GM12878 (cell line): ENCODE measurements at regions not wholly inside any gene's neighbourhood (a gene's known extent, or its start where the extent isn't known, plus 50 kb on each side); places are given as distances from the start of the nearest gene placed in this dataset.

Experiments used
- ATAC-seq: fragments of 200-7000 bp; cut with Tn5 transposase; 3 replicates; pipeline ENCODE4 v1.9.1; 2020; ENCODE audit warnings: mild to moderate bottlenecking, moderate library complexity
- BruUV-seq: library from RNA; stranded (reverse); fragments of 400-500 nt; replicated peaks from 2 replicates; lab custom pipeline; 2021; lab: Mats Ljungman, UMichigan
- CTCF ChIA-PET: fragments of 300-600 bp; sonication (Branson Sonifier 250); formaldehyde crosslinking; extraction: SDS; loops from one replicate; lab custom pipeline; 2021; ENCODE audit warnings: inconsistent platforms; lab: Yijun Ruan, JAX
- POLR2A ChIA-PET: fragments of 350-600 bp; formaldehyde crosslinking; extraction: SDS; loops from one replicate; lab custom pipeline; 2021; ENCODE audit warnings: inconsistent platforms; lab: Charles Lee
- RAD21 ChIA-PET: fragments of 300-600 bp; sonication (Branson Sonifier 250); formaldehyde crosslinking; loops from one replicate; lab custom pipeline; 2023; ENCODE audit warnings: antibody characterized with exemption; ENCODE audit not compliant: unreplicated experiment; lab: Charles Lee
- SMC1A ChIA-PET: fragments of 300-600 bp; sonication (Branson Sonifier 250); formaldehyde crosslinking; loops from one replicate; lab custom pipeline; 2023; ENCODE audit not compliant: unreplicated experiment, uncharacterized antibody; lab: Charles Lee
- DNase-seq: peaks from one replicate; pipeline ENCODE4 v3.0.0-alpha.2; 2011; ENCODE audit warnings: low read depth, low spot score
- FAIRE-seq: peaks from 3 replicates; lab custom pipeline; 2011; peaks lifted over from hg19 to GRCh38; lab: Jason Lieb, UNC
- H2AFZ ChIP-seq: 2 replicates; pipeline ENCODE4 v1.6.0; 2011; ENCODE audit warnings: low read depth, low read length, control low read depth; ENCODE audit not compliant: control insufficient read depth
- H3K27ac ChIP-seq: 2 replicates; pipeline ENCODE4 v1.5.1; 2011; ENCODE audit warnings: control low read depth; ENCODE audit not compliant: control insufficient read depth, insufficient read depth
- H3K27me3 ChIP-seq, 2 experiments: replicated peaks in 1 of 2; 2 replicates each; pipeline versions ENCODE4 v1.6.0 to v1.6.1; 2011; ENCODE audit warnings: low read length in 1 of 2; ENCODE audit not compliant: control insufficient read depth in 2 of 2, insufficient read depth in 2 of 2
- H3K36me3 ChIP-seq, 2 experiments: 2 replicates each; pipeline ENCODE4 v1.5.1; 2011; ENCODE audit warnings: low read length in 1 of 2; ENCODE audit not compliant: control insufficient read depth in 2 of 2, insufficient read depth in 2 of 2
- H3K4me1 ChIP-seq: 2 replicates; pipeline ENCODE4 v1.6.1; 2011; ENCODE audit warnings: mild to moderate bottlenecking, low read length, moderate library complexity, mixed read lengths; ENCODE audit not compliant: control insufficient read depth, insufficient read depth
- H3K4me2 ChIP-seq: 2 replicates; pipeline ENCODE4 v1.6.0; 2011; ENCODE audit warnings: control low read depth; ENCODE audit not compliant: control insufficient read depth, insufficient read depth
- H3K4me3 ChIP-seq: fragments of 200-600 bp; sonication (generic); 2 replicates; pipeline ENCODE4 v1.5.1; 2016
- H3K79me2 ChIP-seq: 2 replicates; pipeline ENCODE4 v1.6.0; 2011; ENCODE audit warnings: low read length; ENCODE audit not compliant: control insufficient read depth, insufficient read depth
- H3K9ac ChIP-seq: 2 replicates; pipeline ENCODE4 v1.8.0; 2011; ENCODE audit warnings: low read length, control low read depth, mixed read lengths; ENCODE audit not compliant: control insufficient read depth, insufficient read depth
- H3K9me3 ChIP-seq: replicated peaks from 3 replicates; pipeline ENCODE4 v1.5.1; 2011; ENCODE audit warnings: mild to moderate bottlenecking, low read length; ENCODE audit not compliant: control insufficient read depth, insufficient read depth
- H4K20me1 ChIP-seq: 2 replicates; pipeline ENCODE4 v1.6.0; 2011; ENCODE audit not compliant: control insufficient read depth, insufficient read depth
- BACH1 ChIP-seq: fragments of 450-650 bp; IDR thresholded peaks from 2 replicates; pipeline ENCODE4 v1.6.1; 2017; ENCODE audit warnings: mild to moderate bottlenecking, borderline replicate concordance
- BCLAF1 ChIP-seq: fragments of 450-650 bp; IDR thresholded peaks from 2 replicates; pipeline ENCODE4 v1.6.1; 2017; ENCODE audit warnings: antibody characterized with exemption, mild to moderate bottlenecking, moderate library complexity
- CEBPZ ChIP-seq: fragments of 150-350 bp; IDR thresholded peaks from 2 replicates; pipeline ENCODE4 v1.6.1; 2016; ENCODE audit warnings: low read depth, low read length
- CUX1 ChIP-seq: IDR thresholded peaks from 2 replicates; pipeline ENCODE4 v1.6.1; 2012; ENCODE audit warnings: improper control_type of control experiment, low read depth, low read length; ENCODE audit not compliant: insufficient replicate concordance
- EZH2 ChIP-seq: IDR thresholded peaks from 2 replicates; pipeline ENCODE4 v1.6.1; 2012; ENCODE audit warnings: low read depth, mild to moderate bottlenecking, control low read depth, inconsistent platforms, low read length, borderline replicate concordance; ENCODE audit not compliant: control insufficient read depth
- LARP7 ChIP-seq: fragments of 450-650 bp; IDR thresholded peaks from 2 replicates; pipeline ENCODE4 v1.6.1; 2017; ENCODE audit warnings: mild to moderate bottlenecking
- ZNF274 ChIP-seq: IDR thresholded peaks from one replicate; pipeline ENCODE4 v1.8.0; 2011; ENCODE audit not compliant: insufficient read length, insufficient read depth
- WGBS: methylation state at CpG from one replicate; pipeline ENCODE4 v1.1.6; 2016; ENCODE audit warnings: low lambda C conversion rate; ENCODE audit not compliant: insufficient replicate concordance, insufficient coverage; ENCODE audit errors: missing lambda C conversion rate; 5-methylcytosine and 5-hydroxymethylcytosine counted together
- in situ Hi-C: fragments of 300-500 bp; cut with MboI; formaldehyde crosslinking; loops from 9 replicates; pipeline ENCODE4 v1.14.3; 2018; ENCODE audit warnings: mixed read lengths
- intact Hi-C: fragments of 100-400 bp; cut with micrococcal nuclease; formaldehyde crosslinking; loops from one replicate; pipeline ENCODE4 v1.14.2; 2022; ENCODE audit not compliant: unreplicated experiment
- TF ChIP-seq, protein P1 (sequence below): IDR thresholded peaks from 2 replicates; pipeline ENCODE4 v1.6.1; 2011; ENCODE audit warnings: low read depth, mild to moderate bottlenecking, low read length, moderate library complexity, borderline replicate concordance; ENCODE audit errors: extremely low read depth

DNA sequence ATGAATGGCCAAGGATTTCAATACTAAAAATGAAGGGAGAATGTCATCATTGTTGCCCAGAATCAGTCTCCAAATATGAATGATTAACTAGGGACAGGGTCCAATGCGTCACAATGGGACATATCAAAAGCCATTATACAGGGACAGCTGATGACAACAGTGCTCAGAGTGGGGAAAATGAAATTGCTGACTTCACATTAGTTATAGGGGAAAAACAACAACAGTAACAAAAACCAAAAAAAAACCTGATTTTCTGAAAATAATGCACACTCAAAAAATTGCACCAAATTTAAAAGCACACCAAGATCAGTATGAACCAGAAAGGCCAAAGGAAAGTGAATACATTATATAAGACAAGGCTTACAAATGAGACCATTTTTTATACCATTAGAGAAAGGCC, 353.2 kb upstream of the SOX5 start:
- Histone ChIP-seq H3K27me3 (no peaks in the 10 kb centered on the region), H3K4me1 (no peaks in the 10 kb centered on the region), H3K4me3 (no peak overlapping the region), H3K4me2 (no peak overlapping the region), H3K36me3 (no peaks in the 10 kb centered on the region), H3K9me3 (no peaks in the 10 kb centered on the region), H3K27ac (no peak overlapping the region), H2AFZ (no peak overlapping the region), H3K79me2 (no peaks in the 10 kb centered on the region), H4K20me1 (no peaks in the 10 kb centered on the region), H3K9ac (no peak overlapping the region)
- intact Hi-C loops (no loop called here), in situ Hi-C loops (no loop called here)
- CTCF ChIA-PET = interaction anchor here (1.6 kb wide), 1 partner anchor 11 kb away, joined by 3 read pairs; no protein-coding TSS in a partner anchor
- no peak for FAIRE-seq
- BruUV-seq = no TSS peak
- SMC1A ChIA-PET = no interaction called here
- POLR2A ChIA-PET = no interaction called here
- RAD21 ChIA-PET = no interaction called here
- DNase-seq = no peak
- ATAC-seq = no peak
- WGBS = 47% methylated on average over 1 of the region's 1 CpG
- TF ChIP-seq, protein P1, sequence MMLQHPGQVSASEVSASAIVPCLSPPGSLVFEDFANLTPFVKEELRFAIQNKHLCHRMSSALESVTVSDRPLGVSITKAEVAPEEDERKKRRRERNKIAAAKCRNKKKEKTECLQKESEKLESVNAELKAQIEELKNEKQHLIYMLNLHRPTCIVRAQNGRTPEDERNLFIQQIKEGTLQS = no peak
- TF ChIP-seq BCLAF1 (no peak), EZH2 (no peak), BACH1 (no peak), CUX1 (no peak), LARP7 (no peak), ZNF274 (no peak), CEBPZ (no peak)
